ENCODE measurements at regions not wholly inside any gene's neighbourhood (a gene's known extent, or its start where the extent isn't known, plus 50 kb on each side); places are given as distances from the start of the nearest gene placed in this dataset.

- H3K4me3 Mint-ChIP-seq (ENCODE audit: low read depth): no peak overlapping the region
- no peak for DNase-seq (ENCODE audit: low spot score, unreplicated experiment)
- H3K4me1 Mint-ChIP-seq (ENCODE audit: low read depth): peaks cover 1% of the 10 kb centered on the region
- no peaks in the 10 kb centered on the region for H3K9me3 Mint-ChIP-seq (ENCODE audit: low read depth)
- no peaks in the 10 kb centered on the region for H3K27me3 Mint-ChIP-seq
- H3K27ac Mint-ChIP-seq: no peak overlapping the region
- TF ChIP-seq, protein P1, sequence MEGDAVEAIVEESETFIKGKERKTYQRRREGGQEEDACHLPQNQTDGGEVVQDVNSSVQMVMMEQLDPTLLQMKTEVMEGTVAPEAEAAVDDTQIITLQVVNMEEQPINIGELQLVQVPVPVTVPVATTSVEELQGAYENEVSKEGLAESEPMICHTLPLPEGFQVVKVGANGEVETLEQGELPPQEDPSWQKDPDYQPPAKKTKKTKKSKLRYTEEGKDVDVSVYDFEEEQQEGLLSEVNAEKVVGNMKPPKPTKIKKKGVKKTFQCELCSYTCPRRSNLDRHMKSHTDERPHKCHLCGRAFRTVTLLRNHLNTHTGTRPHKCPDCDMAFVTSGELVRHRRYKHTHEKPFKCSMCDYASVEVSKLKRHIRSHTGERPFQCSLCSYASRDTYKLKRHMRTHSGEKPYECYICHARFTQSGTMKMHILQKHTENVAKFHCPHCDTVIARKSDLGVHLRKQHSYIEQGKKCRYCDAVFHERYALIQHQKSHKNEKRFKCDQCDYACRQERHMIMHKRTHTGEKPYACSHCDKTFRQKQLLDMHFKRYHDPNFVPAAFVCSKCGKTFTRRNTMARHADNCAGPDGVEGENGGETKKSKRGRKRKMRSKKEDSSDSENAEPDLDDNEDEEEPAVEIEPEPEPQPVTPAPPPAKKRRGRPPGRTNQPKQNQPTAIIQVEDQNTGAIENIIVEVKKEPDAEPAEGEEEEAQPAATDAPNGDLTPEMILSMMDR (IDR thresholded peaks at IDR 0.05; ENCODE audit: unreplicated experiment): no peak
- H3K36me3 Mint-ChIP-seq (ENCODE audit: insufficient read depth): no peaks in the 10 kb centered on the region
Measured at GRCh38 chr5:129387944-129388343, 72.2 kb upstream of the ADAMTS19 start.

GRCh38 chr5:129392681-129393080, 67.4 kb upstream of the ADAMTS19 start:
- H3K27ac Mint-ChIP-seq: no peak overlapping the region
- H3K4me3 Mint-ChIP-seq (ENCODE audit: low read depth): no peak overlapping the region
- no peaks in the 10 kb centered on the region for H3K36me3 Mint-ChIP-seq (ENCODE audit: insufficient read depth)
- no peak for DNase-seq (ENCODE audit: low spot score, unreplicated experiment)
- H3K27me3 Mint-ChIP-seq: no peaks in the 10 kb centered on the region
- H3K4me1 Mint-ChIP-seq (ENCODE audit: low read depth): no peaks in the 10 kb centered on the region
- H3K9me3 Mint-ChIP-seq (ENCODE audit: low read depth): no peaks in the 10 kb centered on the region
- TF ChIP-seq, protein P1 (IDR thresholded peaks at IDR 0.05; ENCODE audit: unreplicated experiment): no peak

DNA sequence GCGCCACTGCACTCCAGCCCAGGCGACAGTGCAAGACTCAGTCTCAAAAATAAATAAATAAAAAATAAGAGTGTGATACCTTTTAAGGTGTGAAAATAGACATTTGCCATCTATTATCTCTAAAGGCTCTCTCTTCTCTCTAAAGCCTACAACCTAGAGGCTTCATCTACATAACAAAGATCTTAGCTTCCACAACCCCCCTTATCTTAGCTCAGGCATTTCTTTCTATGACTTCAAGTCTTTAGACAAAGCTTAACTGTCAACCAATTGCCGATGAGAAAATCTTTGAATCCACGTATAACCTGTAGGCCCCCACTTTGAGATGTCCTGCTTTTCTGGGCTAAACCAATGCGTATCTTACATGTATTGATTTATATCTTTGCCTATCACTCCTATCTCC, 64.9 kb upstream of the ADAMTS19 start:
- H3K27me3 Mint-ChIP-seq: no peaks in the 10 kb centered on the region
- H3K27ac Mint-ChIP-seq: no peak overlapping the region
- no peak overlapping the region for H3K4me3 Mint-ChIP-seq (ENCODE audit: low read depth)
- TF ChIP-seq, protein P1 (IDR thresholded peaks at IDR 0.05; ENCODE audit: unreplicated experiment): no peak
- H3K9me3 Mint-ChIP-seq (ENCODE audit: low read depth): no peaks in the 10 kb centered on the region
- H3K36me3 Mint-ChIP-seq (ENCODE audit: insufficient read depth): no peaks in the 10 kb centered on the region
- no peaks in the 10 kb centered on the region for H3K4me1 Mint-ChIP-seq (ENCODE audit: low read depth)
- DNase-seq (ENCODE audit: low spot score, unreplicated experiment): no peak

GRCh38 chr5:129398026-129398678, 61.9 kb upstream of the ADAMTS19 start:
- Mint-ChIP-seq H3K4me3 (ENCODE audit: low read depth) (no peak overlapping the region), H3K4me1 (ENCODE audit: low read depth) (no peaks in the 10 kb centered on the region), H3K27ac (no peak overlapping the region), H3K36me3 (ENCODE audit: insufficient read depth) (no peaks in the 10 kb centered on the region), H3K9me3 (ENCODE audit: low read depth) (no peaks in the 10 kb centered on the region), H3K27me3 (no peaks in the 10 kb centered on the region)
- TF ChIP-seq, protein P1 (IDR thresholded peaks at IDR 0.05; ENCODE audit: unreplicated experiment): no peak
- no peak for DNase-seq (ENCODE audit: low spot score, unreplicated experiment)

DNA sequence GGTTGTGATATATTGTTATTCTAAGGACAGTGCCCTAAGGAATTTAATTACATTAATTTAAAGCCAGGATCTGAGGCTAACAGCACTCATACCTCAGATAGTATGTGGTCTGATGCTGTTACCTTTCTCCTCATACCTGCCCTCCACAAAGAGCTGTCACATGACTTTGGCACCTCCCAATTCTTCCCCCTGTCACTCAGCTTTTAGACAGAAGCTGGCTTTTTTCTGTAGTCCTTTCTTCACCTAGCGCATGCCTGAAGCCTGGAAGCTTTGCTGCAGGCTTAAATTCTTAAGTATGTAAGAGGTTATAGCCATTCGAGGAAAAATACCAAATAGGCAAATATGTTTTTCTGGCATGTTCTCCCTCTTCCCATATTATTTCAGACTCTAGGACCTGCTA, 61.0 kb upstream of the ADAMTS19 start:
- TF ChIP-seq, protein P1 (IDR thresholded peaks at IDR 0.05; ENCODE audit: unreplicated experiment): no peak
- H3K4me3 Mint-ChIP-seq (ENCODE audit: low read depth): no peak overlapping the region
- no peaks in the 10 kb centered on the region for H3K9me3 Mint-ChIP-seq (ENCODE audit: low read depth)
- H3K4me1 Mint-ChIP-seq (ENCODE audit: low read depth): no peaks in the 10 kb centered on the region
- no peaks in the 10 kb centered on the region for H3K36me3 Mint-ChIP-seq (ENCODE audit: insufficient read depth)
- no peak for DNase-seq (ENCODE audit: low spot score, unreplicated experiment)
- no peaks in the 10 kb centered on the region for H3K27me3 Mint-ChIP-seq
- H3K27ac Mint-ChIP-seq: no peak overlapping the region

Data from progenitor cell of endocrine pancreas (in vitro differentiated cells).